Loucy (cell line): ENCODE measurements at regions not wholly inside any gene's neighbourhood (a gene's known extent, or its start where the extent isn't known, plus 50 kb on each side); places are given as distances from the start of the nearest gene placed in this dataset.

ENCODE experiments used
- H2AFZ ChIP-seq: fragments of 200-600 bp; sonication (generic); 2 replicates; pipeline ENCODE4 v1.6.0; 2016; ENCODE audit warnings: antibody characterized with exemption, mild to moderate bottlenecking, low read length, moderate library complexity
- H3F3A ChIP-seq: fragments of 200-600 bp; 2 replicates; pipeline ENCODE4 v1.6.0; 2016; ENCODE audit warnings: antibody characterized with exemption, low read depth, mild to moderate bottlenecking
- H3K27me3 ChIP-seq: fragments of 200-600 bp; sonication (generic); 2 replicates; pipeline ENCODE4 v1.6.1; 2014; ENCODE audit warnings: low read length, mild to moderate bottlenecking; ENCODE audit not compliant: insufficient read depth, poor library complexity, severe bottlenecking
- H3K36me3 ChIP-seq: fragments of 200-600 bp; sonication (generic); 2 replicates; pipeline ENCODE4 v1.6.1; 2016; ENCODE audit warnings: low read length; ENCODE audit not compliant: insufficient read depth
- H3K4me1 ChIP-seq: fragments of 200-600 bp; sonication (generic); 2 replicates; pipeline ENCODE4 v1.5.1; 2014; ENCODE audit warnings: low read length, mild to moderate bottlenecking; ENCODE audit not compliant: insufficient read depth, poor library complexity, severe bottlenecking
- H3K4me2 ChIP-seq: fragments of 200-600 bp; sonication (generic); 2 replicates; pipeline ENCODE4 v1.6.0; 2014; ENCODE audit warnings: antibody characterized with exemption, low read length, low read depth, mild to moderate bottlenecking; ENCODE audit not compliant: poor library complexity, severe bottlenecking
- H3K4me3 ChIP-seq: fragments of 200-600 bp; sonication (generic); 2 replicates; pipeline ENCODE4 v1.5.1; 2014; ENCODE audit warnings: low read length, mild to moderate bottlenecking, mixed read lengths; ENCODE audit not compliant: poor library complexity, severe bottlenecking
- H3K79me2 ChIP-seq: fragments of 200-600 bp; sonication (generic); 2 replicates; pipeline ENCODE4 v1.6.1; 2014; ENCODE audit warnings: low read length; ENCODE audit not compliant: insufficient read depth
- H3K9ac ChIP-seq: fragments of 200-600 bp; sonication (generic); 2 replicates; pipeline ENCODE4 v1.6.0; 2014; ENCODE audit warnings: mild to moderate bottlenecking, low read depth, low read length, moderate library complexity; ENCODE audit not compliant: poor library complexity, severe bottlenecking
- H3K9me2 ChIP-seq: fragments of 200-600 bp; sonication (generic); replicated peaks from 2 replicates; pipeline ENCODE4 v1.6.1; 2016; ENCODE audit warnings: low read depth, low read length, mixed read lengths
- H3K9me3 ChIP-seq: fragments of 200-600 bp; sonication (generic); 2 replicates; pipeline ENCODE4 v1.6.1; 2014; ENCODE audit warnings: mild to moderate bottlenecking, antibody characterized with exemption, low read length, low read depth; ENCODE audit not compliant: insufficient read depth
- H4K20me1 ChIP-seq: fragments of 200-600 bp; sonication (generic); 2 replicates; pipeline ENCODE4 v1.6.0; 2014; ENCODE audit warnings: antibody characterized with exemption, low read length, mild to moderate bottlenecking; ENCODE audit not compliant: insufficient read depth, poor library complexity, severe bottlenecking
- EZH2phosphoT487 ChIP-seq: fragments of 200-600 bp; IDR thresholded peaks from 2 replicates; pipeline ENCODE4 v1.6.1; 2018; ENCODE audit warnings: antibody characterized with exemption, mild to moderate bottlenecking, moderate library complexity, borderline replicate concordance
- TF ChIP-seq, protein P1 (sequence below): fragments of 200-600 bp; sonication (generic); conservative IDR thresholded peaks from 2 replicates; pipeline ENCODE4 v1.5.1; 2014; ENCODE audit warnings: mild to moderate bottlenecking, antibody characterized with exemption, low read length

DNA sequence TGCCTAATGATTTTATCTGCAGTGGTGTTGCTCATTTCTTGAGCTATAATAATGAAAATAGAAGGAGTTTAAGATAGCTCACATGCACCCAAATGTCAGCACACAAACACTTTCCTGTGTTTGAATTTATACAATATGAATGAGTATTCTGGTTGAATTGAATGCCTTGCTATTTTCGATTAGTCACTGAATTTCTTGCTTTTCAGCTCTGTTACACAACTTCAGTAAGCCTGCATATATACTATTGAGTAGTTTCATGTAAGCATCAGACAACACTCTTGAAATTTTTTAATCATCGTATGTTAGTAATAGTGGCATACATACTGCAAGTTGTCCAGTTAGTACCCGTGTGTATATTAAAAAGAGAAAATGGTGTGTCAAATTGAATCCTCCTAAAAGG is 281.5 kb upstream of the GRIA1 start:
- TF ChIP-seq EZH2phosphoT487: no peak
- TF ChIP-seq, protein P1, sequence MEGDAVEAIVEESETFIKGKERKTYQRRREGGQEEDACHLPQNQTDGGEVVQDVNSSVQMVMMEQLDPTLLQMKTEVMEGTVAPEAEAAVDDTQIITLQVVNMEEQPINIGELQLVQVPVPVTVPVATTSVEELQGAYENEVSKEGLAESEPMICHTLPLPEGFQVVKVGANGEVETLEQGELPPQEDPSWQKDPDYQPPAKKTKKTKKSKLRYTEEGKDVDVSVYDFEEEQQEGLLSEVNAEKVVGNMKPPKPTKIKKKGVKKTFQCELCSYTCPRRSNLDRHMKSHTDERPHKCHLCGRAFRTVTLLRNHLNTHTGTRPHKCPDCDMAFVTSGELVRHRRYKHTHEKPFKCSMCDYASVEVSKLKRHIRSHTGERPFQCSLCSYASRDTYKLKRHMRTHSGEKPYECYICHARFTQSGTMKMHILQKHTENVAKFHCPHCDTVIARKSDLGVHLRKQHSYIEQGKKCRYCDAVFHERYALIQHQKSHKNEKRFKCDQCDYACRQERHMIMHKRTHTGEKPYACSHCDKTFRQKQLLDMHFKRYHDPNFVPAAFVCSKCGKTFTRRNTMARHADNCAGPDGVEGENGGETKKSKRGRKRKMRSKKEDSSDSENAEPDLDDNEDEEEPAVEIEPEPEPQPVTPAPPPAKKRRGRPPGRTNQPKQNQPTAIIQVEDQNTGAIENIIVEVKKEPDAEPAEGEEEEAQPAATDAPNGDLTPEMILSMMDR: no peak
- no peaks in the 10 kb centered on the region for H3K4me1 ChIP-seq
- H3F3A ChIP-seq: no peaks in the 10 kb centered on the region
- no peak overlapping the region for H3K4me3 ChIP-seq
- H3K9me3 ChIP-seq: no peaks in the 10 kb centered on the region
- H3K36me3 ChIP-seq: no peaks in the 10 kb centered on the region
- no peak overlapping the region for H2AFZ ChIP-seq
- H3K4me2 ChIP-seq: no peak overlapping the region
- no peaks in the 10 kb centered on the region for H3K27me3 ChIP-seq
- H4K20me1 ChIP-seq: no peaks in the 10 kb centered on the region
- no peak overlapping the region for H3K9ac ChIP-seq
- H3K9me2 ChIP-seq: no peaks in the 10 kb centered on the region
- no peaks in the 10 kb centered on the region for H3K79me2 ChIP-seq

DNA sequence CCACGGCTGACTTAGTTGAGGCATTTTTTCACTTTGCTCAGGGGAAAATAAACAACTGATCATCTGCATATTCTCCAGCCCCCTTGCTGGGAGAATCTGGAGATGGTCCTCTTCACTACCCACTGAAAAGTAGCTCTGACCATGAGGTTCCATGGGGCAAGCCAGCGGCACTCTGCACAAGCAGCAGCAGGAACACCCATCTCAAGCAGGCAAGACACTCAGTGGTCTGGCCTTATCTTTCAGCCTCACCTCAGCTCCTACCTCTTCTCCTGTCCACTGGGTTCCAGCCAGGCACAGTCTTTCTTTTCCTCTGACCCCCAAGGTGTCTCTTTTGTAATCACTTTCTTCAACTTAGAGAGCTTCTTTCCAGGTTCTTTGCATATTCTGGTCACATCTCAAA is 280.8 kb upstream of the GRIA1 start:
- Histone ChIP-seq H3K4me2 (no peak overlapping the region), H3K36me3 (no peaks in the 10 kb centered on the region), H3K9me2 (no peaks in the 10 kb centered on the region), H3K4me3 (no peak overlapping the region), H3K79me2 (no peaks in the 10 kb centered on the region), H3K4me1 (no peaks in the 10 kb centered on the region), H3K9ac (no peak overlapping the region), H3K27me3 (no peaks in the 10 kb centered on the region), H2AFZ (no peak overlapping the region), H4K20me1 (no peaks in the 10 kb centered on the region), H3F3A (no peaks in the 10 kb centered on the region), H3K9me3 (no peaks in the 10 kb centered on the region)
- TF ChIP-seq, protein P1: no peak
- TF ChIP-seq EZH2phosphoT487: no peak

DNA sequence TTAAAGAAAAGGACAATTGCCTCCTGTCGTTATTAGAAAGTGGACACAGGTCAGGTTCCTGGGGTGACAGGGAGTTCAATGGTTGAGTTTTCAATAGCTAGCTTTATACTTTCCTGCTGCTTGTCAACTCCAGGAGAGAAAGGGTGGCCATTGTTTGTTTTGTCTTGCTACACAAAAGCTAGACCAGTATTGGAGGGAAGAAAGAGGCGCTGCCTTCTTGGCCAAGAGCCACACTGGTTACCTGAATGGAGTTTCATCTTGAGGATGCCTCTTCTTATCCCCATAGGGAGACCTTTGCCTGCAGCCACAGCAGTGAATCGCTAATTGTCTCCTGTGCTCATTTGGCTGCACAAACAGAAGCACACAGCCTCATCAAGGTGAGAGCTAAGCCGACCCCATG is 279.4 kb upstream of the GRIA1 start:
- Histone ChIP-seq H3K79me2 (no peaks in the 10 kb centered on the region), H3K4me1 (no peaks in the 10 kb centered on the region), H3K4me3 (no peak overlapping the region), H3K27me3 (no peaks in the 10 kb centered on the region), H3K36me3 (no peaks in the 10 kb centered on the region), H3K4me2 (no peak overlapping the region), H3K9me2 (no peaks in the 10 kb centered on the region), H3F3A (no peaks in the 10 kb centered on the region), H2AFZ (no peak overlapping the region), H3K9me3 (no peaks in the 10 kb centered on the region), H4K20me1 (no peaks in the 10 kb centered on the region), H3K9ac (no peak overlapping the region)
- TF ChIP-seq EZH2phosphoT487: no peak
- TF ChIP-seq, protein P1: no peak
